ENCODE measurements at regions not wholly inside any gene's neighbourhood (a gene's known extent, or its start where the extent isn't known, plus 50 kb on each side); places are given as distances from the start of the nearest gene placed in this dataset.

GRCh38 chr21:27067226-27067625, 100.3 kb upstream of the ADAMTS5 start:
- no peak for DNase-seq (ENCODE audit: low read depth, low spot score)
- no peak overlapping the region for H3K27ac ChIP-seq (ENCODE audit: insufficient read depth, low read depth, low read length)
- FAIRE-seq = no peak
- ChIA-PET CTCF (no interaction called here), POLR2A (no interaction called here)
- no peak overlapping the region for H3K4me2 ChIP-seq (ENCODE audit: insufficient read depth, low read length)
- dilution Hi-C loops (cut with MboI; ENCODE audit: extremely low pct_ligation_motif_present, low sequenced_read_pairs) = no loop called here
- no peak overlapping the region for H3K9ac ChIP-seq (replicated peaks; ENCODE audit: extremely low read depth, insufficient read depth, low read length)
- no peaks in the 10 kb centered on the region for H3K4me1 ChIP-seq (ENCODE audit: control insufficient read depth, extremely low read depth, insufficient read depth, low read length)
- TF ChIP-seq POLR2AphosphoS5 (IDR thresholded peaks at IDR 0.05; ENCODE audit: insufficient read depth, low read depth, low read length) (no peak), MAX (IDR thresholded peaks at IDR 0.05; ENCODE audit: insufficient read depth, insufficient read length) (no peak), MYC (IDR thresholded peaks at IDR 0.05; ENCODE audit: low read depth, low read length) (no peak)
- no peaks in the 10 kb centered on the region for H3K27me3 ChIP-seq (ENCODE audit: control insufficient read depth in 2 of 2, insufficient read depth in 2 of 2, low read length in 2 of 2)
- H4K20me1 ChIP-seq (replicated peaks; ENCODE audit: control insufficient read depth, extremely low read depth, insufficient read depth, low read length) = no peaks in the 10 kb centered on the region
- no peak overlapping the region for H3K4me3 ChIP-seq (replicated peaks in 1 of 3; ENCODE audit: insufficient read depth in 1 of 3, low read depth in 1 of 3, low read length in 3 of 3)
- no TSS peak for BruUV-seq (replicated peaks)
- H3K79me2 ChIP-seq (ENCODE audit: control insufficient read depth, insufficient read depth, low read length) = no peaks in the 10 kb centered on the region
- no peaks in the 10 kb centered on the region for H3K9me1 ChIP-seq (replicated peaks; ENCODE audit: control insufficient read depth, extremely low read depth, insufficient read depth, low read length)
- H2AFZ ChIP-seq (ENCODE audit: low read depth, low read length) = no peak overlapping the region
- peaks cover 2% of the 10 kb centered on the region for H3K9me3 ChIP-seq (replicated peaks; ENCODE audit: control insufficient read depth, insufficient read depth, low read length)
- intact Hi-C loops (cut with micrococcal nuclease) = no loop called here
- H3K36me3 ChIP-seq (ENCODE audit: control insufficient read depth in 2 of 2, extremely low read depth in 1 of 2, insufficient read depth in 2 of 2, low read length in 2 of 2) = no peaks in the 10 kb centered on the region

- H4K20me1 ChIP-seq (replicated peaks; ENCODE audit: control insufficient read depth, extremely low read depth, insufficient read depth, low read length) = no peaks in the 10 kb centered on the region
- H3K27me3 ChIP-seq (ENCODE audit: control insufficient read depth in 2 of 2, insufficient read depth in 2 of 2, low read length in 2 of 2) = no peaks in the 10 kb centered on the region
- POLR2A ChIA-PET = no interaction called here
- CTCF ChIA-PET = no interaction called here
- no peak overlapping the region for H3K4me2 ChIP-seq (ENCODE audit: insufficient read depth, low read length)
- no peak for TF ChIP-seq EZH2 (IDR thresholded peaks at IDR 0.05; ENCODE audit: borderline replicate concordance, low read depth, low read length, severe bottlenecking)
- no peak for TF ChIP-seq JUN (IDR thresholded peaks at IDR 0.05; ENCODE audit: borderline replicate concordance, insufficient read depth, insufficient read length, low read depth)
- TF ChIP-seq FOS (IDR thresholded peaks at IDR 0.05; ENCODE audit: borderline replicate concordance, insufficient read depth, low read length) = no peak
- TF ChIP-seq POLR2AphosphoS5 (IDR thresholded peaks at IDR 0.05; ENCODE audit: insufficient read depth, low read depth, low read length) = no peak
- TF ChIP-seq POLR2A (IDR thresholded peaks at IDR 0.05; ENCODE audit: low read depth, low read length) = no peak
- no peak for TF ChIP-seq CTCF (IDR thresholded peaks at IDR 0.05; ENCODE audit: extremely low read depth in 1 of 2, insufficient read depth in 1 of 2, low read depth in 1 of 2, low read length in 2 of 2)
- TF ChIP-seq MYC (IDR thresholded peaks at IDR 0.05; ENCODE audit: low read depth, low read length) = no peak
- TF ChIP-seq GATA2 (IDR thresholded peaks at IDR 0.05; ENCODE audit: insufficient read depth, insufficient read length, low read depth, low read length) = no peak
- no peak for TF ChIP-seq MAX (IDR thresholded peaks at IDR 0.05; ENCODE audit: insufficient read depth, insufficient read length)
- no peaks in the 10 kb centered on the region for H3K9me1 ChIP-seq (replicated peaks; ENCODE audit: control insufficient read depth, extremely low read depth, insufficient read depth, low read length)
- no peaks in the 10 kb centered on the region for H3K79me2 ChIP-seq (ENCODE audit: control insufficient read depth, insufficient read depth, low read length)
- H3K9me3 ChIP-seq (replicated peaks; ENCODE audit: control insufficient read depth, insufficient read depth, low read length) = no peaks in the 10 kb centered on the region
- dilution Hi-C loops (cut with MboI; ENCODE audit: extremely low pct_ligation_motif_present, low sequenced_read_pairs) (no loop called here), intact Hi-C loops (cut with micrococcal nuclease) (no loop called here)
- BruUV-seq (replicated peaks) = no TSS peak
- H3K4me1 ChIP-seq (ENCODE audit: control insufficient read depth, extremely low read depth, insufficient read depth, low read length) = no peaks in the 10 kb centered on the region
- H3K4me3 ChIP-seq (replicated peaks in 1 of 3; ENCODE audit: insufficient read depth in 1 of 3, low read depth in 1 of 3, low read length in 3 of 3) = no peak overlapping the region
- H3K27ac ChIP-seq (ENCODE audit: insufficient read depth, low read depth, low read length) = no peak overlapping the region
- DNase-seq (ENCODE audit: low read depth, low spot score) (no peak), FAIRE-seq (no peak)
- no peak overlapping the region for H2AFZ ChIP-seq (ENCODE audit: low read depth, low read length)
- H3K36me3 ChIP-seq (ENCODE audit: control insufficient read depth in 2 of 2, extremely low read depth in 1 of 2, insufficient read depth in 2 of 2, low read length in 2 of 2) = no peaks in the 10 kb centered on the region
- H3K9ac ChIP-seq (replicated peaks; ENCODE audit: extremely low read depth, insufficient read depth, low read length) = no peak overlapping the region
These were observed 95.6 kb upstream of the ADAMTS5 start for GRCh38 chr21:27062443-27062842.
